HG02678 (cell line): ENCODE measurements at regions not wholly inside any gene's neighbourhood (a gene's known extent, or its start where the extent isn't known, plus 50 kb on each side); places are given as distances from the start of the nearest gene placed in this dataset.

ENCODE experiments used
- ATAC-seq: cut with Tn5 transposase; IDR thresholded peaks from one replicate; pipeline ENCODE4 v1.9.1; 2021; ENCODE audit warnings: mild to moderate bottlenecking, moderate library complexity; ENCODE audit not compliant: unreplicated experiment

DNA sequence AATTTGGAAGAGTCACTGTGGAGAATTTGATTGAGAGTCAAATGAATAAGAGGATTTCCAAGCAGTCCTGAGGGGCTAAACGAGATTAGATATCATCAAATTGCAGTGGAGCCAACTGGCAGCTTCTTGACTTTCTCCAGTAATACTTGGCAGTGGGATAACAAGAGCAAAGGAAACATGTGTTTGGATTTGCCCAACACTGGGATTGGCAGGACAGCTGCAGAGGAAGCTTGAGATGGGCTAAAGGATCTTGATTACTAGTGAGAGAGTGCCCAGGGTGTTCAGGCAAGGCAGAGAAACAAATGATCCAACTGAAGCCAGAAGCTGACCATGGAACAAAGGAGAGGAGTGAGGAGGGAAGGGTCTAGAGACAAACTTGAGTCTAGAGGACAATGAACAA is 356.0 kb upstream of the ISL1 start:
- no peak for ATAC-seq

DNA sequence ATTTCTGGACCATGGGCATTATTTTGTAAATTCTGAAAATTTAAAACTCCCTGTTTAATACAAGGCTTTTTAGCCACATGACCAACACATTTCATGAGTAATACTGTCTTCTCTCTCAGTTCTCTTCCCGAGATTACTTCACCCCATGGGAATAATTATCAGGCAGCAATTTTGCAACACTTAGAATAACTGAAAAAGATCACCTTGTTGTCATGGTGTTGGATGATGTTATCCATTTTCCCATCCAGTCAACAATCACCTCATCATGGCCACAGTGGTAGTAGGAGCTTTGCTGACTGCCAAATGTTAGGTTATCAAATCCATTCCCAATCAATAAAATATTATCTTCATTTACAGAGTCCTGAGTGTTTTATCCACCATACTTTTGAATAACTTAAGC is 354.9 kb upstream of the ISL1 start:
- ATAC-seq: no peak

DNA sequence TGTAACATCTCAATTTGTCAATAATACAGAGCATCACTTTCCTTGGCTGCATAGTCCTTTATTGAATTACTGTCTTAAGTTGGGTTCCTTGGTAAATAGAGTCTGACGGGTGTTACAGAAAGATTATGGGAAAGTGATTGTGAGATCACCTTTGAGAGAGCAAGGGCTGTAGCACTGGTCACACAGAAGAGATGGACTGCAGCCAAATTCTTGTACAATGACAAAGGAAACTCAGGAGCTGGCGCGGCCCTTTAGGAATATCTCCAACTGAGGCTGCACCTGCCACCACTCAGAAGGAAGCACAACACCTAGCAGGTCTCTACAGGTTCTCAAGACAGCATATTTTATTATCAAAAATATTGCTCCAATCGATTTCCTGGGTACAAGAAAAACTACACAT is 350.0 kb upstream of the ISL1 start:
- ATAC-seq: no peak

DNA sequence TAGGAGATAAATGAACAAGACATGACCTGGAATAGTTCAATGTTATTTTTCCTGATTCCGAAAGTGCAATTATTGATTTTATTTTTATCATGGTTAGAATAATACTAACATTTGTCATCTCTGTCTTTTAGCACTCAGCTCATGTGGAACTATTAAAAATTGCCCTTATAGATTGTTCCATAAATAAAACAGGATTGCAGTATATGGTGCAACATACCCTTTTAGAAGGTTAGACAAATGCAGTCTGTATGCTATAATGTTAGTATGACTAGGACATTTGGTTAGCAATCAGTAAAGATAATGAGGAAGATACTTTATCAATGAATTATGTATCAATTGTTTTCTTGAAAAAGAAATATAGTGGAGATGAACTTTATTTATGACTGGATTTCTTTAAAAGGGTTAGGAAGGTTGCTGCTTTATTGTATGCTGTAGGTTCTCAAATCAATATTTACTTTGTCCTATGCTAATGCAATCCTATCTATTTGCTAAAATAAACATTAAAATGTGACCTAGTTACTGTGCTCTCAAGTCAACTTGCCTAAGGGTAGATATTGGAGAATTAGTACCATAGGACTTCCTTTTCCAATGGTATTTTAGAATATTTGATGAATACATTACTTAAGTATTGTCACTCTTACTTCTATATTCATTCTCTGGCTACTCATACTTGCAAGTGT is 348.9 kb upstream of the ISL1 start:
- ATAC-seq: no peak

DNA sequence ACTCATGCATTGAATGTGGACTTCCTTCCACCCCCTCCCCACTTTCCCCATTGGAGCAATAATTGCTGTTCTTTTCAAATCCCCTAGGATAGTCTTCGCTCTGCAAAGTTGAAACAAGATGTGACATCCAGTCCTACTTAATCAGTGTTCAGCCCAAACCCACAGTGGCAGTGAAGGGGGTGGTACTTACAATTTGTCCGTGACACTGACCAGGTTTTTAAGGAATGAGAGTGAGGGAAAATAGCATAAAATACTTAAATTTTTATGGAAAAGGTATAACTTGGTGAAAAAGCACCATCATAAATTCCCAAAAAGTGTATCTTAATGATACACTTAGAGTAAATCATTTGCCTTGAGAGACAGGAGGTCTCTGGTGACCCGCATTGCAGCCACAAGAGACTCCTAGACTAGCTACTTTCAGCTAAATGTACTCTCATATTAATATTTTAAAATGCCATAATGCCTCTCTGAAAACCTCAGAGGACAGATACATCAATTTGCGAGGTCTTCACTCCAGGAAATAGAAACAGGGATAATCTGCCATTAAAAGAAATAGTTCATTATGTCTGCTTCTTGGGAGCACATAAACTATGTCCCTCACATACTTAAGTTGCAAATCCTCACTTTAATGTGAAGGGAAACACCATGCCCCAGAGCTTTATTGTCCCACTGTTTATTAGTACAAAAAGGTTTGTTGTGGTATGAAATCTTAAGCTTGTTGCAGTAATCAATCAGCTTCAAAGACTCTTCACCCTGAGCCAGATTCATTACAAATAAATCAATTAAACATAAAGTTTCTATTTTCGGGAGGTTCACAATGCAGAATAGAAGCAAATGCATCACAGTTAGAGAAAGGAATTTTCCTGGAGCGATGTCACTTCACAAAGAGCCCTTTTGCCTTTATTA is 343.6 kb upstream of the ISL1 start:
- ATAC-seq: no peak

DNA sequence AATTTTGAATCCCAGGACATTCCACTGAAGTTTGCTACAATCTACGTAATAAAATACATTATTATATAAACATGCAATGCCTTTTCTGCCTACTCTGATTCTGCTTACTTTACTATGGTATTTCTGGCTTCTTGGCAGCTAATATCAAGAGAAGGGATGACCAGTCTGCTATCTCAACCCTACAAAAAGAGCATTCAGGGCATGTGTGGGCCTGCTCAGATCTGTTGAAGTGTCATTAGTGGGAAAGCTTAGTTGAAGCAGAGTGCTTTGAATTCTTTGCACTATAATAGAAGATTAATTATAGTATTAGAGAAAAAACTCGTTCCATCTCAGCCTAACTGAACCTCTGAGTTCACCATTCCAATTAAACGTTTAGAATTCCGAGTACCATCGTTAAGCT is 339.5 kb upstream of the ISL1 start:
- no peak for ATAC-seq

DNA sequence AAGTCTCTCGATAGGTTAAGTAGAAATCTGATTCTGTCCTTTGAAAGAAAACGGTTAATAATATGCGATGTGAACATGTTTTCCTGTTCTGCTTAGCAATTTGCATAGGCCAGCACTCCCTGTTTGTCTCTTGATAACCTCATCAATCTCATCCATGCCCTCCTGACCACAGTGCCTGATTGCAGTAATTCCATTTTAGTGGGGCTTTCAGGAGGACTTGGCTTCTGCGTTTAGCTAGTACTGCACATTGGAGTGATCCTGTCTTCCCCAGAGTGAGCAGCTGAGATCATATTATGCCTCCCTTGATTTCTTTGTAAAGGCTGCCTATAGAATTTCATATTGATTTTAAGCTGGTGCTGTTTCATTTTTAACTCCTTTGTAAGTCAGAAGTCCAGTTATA is 335.9 kb upstream of the ISL1 start:
- ATAC-seq: no peak

DNA sequence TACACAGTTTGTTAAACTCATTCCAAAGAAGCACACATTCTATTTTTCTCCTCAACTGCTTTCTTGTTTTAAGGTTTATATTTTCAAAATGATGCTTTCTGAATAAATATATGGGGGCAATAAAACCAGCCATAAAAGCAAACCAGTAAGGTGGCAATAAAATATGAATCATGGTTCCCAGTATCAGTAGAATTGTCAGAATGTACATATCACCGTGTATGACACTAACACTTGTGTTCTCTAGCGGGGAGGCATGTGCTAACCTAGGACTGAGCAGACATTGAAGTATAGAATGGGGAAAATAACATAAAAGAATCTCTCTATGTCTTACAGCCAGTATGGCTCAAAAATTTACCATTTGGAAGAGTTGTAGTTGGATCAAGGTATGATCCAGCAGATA is 329.9 kb upstream of the ISL1 start:
- no peak for ATAC-seq

DNA sequence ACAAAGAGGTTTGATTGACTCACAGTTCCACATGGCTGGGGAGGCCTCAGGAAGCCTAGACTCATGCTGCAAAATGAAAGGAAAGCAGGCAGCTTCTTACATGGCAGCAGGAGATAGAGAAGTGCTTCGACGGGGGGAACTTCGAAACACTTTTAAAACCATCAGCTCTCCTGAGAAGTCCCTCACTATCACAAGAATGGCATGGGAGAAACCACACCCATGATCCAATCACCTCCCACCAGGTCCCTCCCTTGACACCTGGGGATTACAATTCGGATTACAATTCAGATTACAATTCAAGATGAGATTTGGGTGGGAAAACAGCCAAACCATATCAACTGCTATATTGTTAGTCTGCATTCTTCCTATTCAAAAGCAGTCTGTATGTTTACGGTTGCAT is 322.3 kb upstream of the ISL1 start:
- no peak for ATAC-seq

DNA sequence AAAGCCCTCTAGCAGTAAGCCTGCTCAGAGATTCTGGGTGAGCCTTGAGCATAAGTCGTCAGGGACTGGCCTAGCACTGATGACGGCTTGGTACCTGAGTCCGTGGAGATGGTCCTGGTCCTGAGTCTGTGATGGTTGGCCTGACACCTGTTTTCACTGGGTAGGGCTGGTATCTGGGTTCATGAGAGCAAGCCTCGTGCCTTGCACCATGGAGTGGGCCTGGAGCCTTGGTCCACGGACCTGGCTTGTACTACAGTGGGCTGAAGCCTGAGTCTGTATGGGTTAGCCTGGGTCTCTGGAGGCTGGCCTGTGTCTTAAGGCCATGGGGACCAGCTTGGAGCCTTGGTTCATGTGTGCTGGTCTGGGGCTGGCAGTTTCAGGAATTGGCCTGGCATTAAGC is 310.3 kb upstream of the ISL1 start:
- no peak for ATAC-seq

DNA sequence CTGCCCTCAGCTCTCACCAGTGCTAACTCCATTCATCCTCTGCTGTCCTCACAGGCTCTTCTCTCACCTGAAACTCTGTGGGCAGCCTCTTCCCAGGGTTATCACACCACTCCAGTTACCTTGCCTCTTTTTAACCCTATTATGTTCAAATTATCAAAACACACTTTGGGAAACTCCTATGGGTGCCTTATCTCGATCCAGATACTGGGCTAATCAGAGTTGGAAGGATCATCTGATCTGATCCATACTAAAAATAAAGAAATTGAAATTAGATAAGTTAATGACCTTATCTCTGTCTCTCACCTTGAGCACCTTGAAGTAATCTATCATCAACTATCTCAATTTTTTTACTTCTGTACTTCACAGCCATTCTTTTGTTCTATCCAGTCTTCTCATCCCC is 300.5 kb upstream of the ISL1 start:
- no peak for ATAC-seq

DNA sequence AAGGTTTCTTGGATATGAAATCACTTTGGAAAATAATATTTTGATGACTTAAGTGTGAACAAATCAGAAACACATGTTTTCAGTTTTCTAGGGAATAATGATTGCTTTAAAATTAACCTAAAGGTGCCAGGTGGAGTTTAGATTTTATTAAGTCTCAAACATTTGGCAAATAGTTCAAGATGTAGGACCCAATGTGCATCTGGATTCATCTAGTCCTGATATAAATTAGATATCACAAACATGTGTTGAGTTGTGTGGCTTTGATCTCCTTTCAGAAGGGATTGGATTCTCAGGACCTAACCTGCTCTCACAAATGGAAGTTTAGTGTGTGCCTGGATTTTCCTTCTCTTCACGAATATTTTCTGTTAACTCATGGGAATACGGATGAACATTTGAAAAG is 291.4 kb upstream of the ISL1 start:
- ATAC-seq: no peak

DNA sequence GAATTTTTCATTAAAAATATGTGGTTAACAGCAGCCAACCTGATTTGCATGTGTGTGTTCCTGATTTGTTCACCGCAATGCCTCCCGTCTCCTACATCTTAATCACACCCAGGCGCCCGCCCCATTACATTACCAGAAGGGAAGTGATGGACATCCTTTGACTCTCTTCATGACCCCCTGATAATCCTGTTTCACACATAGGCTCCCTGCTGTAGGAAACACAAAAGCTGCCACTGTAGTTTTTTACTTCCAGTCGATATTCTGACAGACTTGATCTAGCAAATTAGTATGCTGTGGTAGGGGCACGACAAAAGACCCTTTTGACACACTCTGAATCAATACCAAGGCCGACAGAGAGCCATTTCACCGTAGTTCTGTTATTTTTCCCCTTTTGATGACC is 287.8 kb upstream of the ISL1 start:
- no peak for ATAC-seq

DNA sequence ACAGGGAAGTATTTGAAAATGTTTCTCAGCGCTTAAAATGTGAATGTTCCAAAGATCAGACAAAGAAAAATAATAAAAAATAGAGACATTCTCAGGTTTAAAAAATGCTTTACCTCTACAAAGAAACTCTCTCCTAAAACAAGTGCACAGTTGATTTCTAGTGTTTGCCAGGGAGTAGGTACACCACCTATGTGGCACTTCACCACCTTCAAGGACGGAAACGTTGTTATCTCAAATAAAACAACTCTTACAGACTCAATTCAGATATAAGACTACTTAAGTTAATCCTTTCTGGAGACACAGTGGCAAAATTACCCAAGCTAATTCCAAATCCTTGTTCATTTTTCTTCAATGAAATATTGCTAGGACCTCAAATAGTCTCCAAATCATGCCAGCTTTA is 286.4 kb upstream of the ISL1 start:
- ATAC-seq: no peak

DNA sequence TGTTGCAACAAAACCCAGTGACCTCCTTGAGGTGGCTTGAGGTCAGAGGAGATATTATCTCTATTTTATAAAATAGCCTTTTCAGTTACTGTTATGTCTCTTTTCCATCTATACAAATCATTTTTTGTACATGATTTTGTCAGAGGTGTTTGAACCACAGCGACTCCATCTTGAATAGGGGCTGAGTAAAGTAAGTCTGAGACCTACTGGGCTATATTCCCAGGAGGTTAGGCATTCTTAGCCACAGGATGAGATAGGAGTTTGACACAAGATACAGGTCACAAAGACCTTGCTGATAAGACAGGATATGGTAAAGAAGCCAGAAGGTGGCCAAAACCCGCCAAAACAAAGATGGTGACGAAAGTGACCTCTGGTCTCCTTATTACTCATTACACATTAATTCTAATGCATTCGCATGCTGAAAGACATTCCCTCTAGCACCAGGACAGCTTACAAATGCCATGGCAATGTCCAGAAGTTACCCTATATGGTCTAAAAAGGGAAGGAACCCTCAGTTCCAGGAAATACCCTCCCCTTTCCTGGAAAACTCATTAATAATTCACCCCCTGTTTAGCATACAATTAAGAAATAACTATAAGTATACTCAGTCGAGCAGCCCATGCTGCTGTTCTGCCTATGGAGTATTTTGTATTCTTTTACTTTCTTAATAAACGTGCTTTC is 283.9 kb upstream of the ISL1 start:
- ATAC-seq: no peak

DNA sequence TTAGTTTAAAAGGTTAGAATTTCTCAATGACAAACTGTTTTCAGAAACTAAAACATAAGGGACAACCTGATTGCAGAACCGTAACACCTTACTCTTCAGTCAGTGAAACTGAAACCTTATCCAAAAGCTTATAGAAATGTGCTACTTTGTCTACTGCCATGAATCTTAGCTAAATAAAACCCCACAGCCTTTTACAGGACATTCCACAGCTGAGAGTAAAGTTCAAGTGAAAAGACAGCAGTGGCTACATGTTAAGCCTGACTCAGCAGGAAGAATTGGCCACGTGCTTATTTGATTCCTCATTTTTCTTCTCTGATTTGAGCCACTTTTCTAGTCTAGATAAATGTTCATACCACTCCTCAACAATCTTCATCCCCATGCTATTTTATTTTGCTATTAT is 278.7 kb upstream of the ISL1 start:
- ATAC-seq: no peak

DNA sequence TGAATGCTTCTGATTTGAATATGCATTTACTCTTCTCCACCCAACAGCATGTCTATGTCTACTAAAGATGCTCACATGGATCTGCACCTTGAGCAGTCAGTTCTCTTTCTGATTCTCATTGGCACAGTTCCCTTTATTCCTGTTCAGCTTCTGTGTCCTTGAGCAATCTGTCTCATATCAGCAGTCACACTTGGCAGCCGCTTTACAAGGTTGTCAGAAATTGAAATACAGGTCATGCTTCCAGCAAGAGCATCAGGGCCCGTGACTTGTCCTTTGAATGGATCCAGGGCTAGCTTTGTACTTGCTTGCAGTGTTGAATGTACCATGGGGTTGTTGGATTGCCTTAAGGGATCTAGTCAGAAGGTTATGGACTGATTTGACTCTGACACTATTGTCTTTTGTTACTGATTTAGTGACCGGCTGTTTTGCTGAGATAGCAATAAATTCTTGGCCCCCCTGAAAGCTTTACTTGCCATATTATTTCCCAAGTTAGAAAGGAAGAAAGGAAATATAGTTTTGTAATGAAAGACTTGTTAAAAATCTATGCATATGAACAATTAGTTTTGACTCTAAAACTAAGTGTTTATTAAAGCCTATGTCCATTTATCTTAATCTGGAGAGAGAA is 273.4 kb upstream of the ISL1 start:
- no peak for ATAC-seq

DNA sequence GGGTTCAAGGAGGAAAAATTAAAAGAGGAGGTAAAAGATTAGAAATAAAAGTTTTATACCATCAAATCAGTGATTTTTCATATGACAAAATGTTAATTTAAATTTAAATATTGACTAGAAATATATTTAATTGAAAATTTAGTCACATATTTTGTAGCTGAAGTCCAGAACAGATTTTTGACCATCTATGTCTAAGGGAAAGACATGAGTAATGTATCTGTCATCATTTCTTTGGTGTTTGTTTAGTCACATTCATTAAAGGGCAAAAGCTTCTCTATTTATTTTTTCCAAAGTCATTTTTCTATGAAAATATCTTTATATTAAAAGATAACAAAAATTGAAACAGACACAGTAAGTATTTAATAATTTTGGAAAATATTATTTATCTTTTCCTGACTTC is 252.0 kb upstream of the ISL1 start:
- ATAC-seq: no peak

DNA sequence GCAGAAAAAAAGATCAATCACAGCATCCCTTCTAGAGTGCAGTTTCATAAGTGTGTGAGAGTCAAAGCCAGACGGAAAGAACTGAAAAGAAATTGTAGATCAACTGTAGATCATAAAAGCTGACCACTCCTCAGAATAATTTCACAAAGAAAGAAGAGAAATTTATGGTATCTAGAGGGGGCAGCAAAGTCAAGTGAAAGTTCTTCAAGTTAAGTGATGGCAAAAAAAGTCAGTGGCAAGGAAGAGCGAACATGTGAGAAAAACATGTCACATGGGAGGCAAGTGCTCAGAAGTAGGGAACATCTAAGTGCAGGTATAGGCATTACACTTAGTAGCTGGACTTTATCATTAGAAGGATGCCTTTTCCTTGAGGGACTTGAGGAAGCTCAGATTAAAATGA is 245.1 kb upstream of the ISL1 start:
- no peak for ATAC-seq

DNA sequence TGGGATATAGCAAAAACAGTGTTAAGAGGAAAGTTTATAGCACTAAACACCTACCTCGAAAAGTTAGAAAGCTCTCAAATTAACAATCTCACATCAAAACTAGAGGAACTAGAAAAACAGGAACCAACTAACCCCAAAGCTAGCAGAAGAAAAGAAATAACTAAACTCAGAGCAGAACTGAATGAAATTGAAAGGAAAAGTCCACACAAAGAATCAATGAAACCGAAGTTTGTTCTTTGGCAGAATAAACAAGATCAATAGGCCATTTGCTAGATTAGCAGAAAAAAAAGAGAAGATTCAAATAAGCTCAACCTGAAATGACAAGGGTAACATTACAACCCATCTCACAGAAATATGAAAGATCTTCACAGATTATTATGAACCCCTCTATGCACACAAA is 234.8 kb upstream of the ISL1 start:
- ATAC-seq: no peak

DNA sequence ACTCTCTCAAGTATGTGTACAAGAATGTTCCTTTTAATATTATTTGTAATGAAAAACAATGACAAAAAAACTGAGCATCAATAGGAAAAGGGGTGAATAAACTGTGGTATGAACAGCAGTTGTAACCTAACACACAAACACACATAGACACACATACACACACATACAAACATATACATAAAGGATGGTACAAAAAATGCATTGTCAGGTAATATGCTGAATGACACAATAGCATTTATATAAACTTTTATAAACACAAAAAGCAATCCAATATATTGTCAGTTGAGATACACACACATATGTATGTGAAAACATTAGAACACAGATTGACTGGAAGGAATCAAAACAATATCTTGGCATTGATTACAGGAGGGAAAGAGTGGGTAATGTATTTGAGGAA is 227.0 kb upstream of the ISL1 start:
- ATAC-seq: no peak

DNA sequence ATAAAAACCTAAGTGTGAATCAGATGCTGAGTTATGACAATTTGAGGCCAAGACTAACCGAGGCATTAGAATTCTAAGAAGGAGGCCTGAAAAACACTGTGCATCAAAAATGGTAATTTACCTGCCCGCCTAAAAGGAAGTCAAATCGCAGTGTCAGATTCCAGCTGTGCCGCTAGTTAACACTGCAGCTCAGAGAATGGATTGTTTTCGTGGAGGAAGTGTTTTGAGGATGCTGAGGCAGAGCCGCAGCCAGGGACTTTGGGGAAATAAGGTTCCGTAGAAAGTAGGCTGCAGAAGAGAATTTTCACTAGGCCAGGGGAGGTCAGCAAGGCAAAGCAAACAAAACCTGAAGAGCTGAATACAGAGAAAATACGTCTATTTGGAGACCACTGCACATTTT is 226.4 kb upstream of the ISL1 start:
- no peak for ATAC-seq
